ENCODE measurements at regions not wholly inside any gene's neighbourhood (a gene's known extent, or its start where the extent isn't known, plus 50 kb on each side); places are given as distances from the start of the nearest gene placed in this dataset.
"Not testable (repeated sequence)": the region's sequence is repeated elsewhere in the genome, so short reads cannot be mapped to it uniquely, and the experiment has no call there.

- DNase-seq: not testable (repeated sequence)
Measured at GRCh38 chr12:89053817-89054216, 298.5 kb downstream of the DUSP6 start.

- DNase-seq: no peak
Measured at GRCh38 chr12:89051065-89051677, 301.1 kb downstream of the DUSP6 start.

- no peak for DNase-seq
Measured at GRCh38 chr12:89047856-89048418, 304.4 kb downstream of the DUSP6 start.

- DNase-seq: no peak
Measured at GRCh38 chr12:89041078-89041477, 311.2 kb downstream of the DUSP6 start.

GRCh38 chr12:89040146-89040964 is 311.9 kb downstream of the DUSP6 start:
- peak; percentile 86 for DNase-seq

- DNase-seq: peak; percentile 60
Measured at GRCh38 chr12:89038831-89039512, 313.3 kb downstream of the DUSP6 start.

- no peak for DNase-seq
Measured at GRCh38 chr12:89033062-89033461, 319.2 kb downstream of the DUSP6 start.

GRCh38 chr12:89029961-89030360 is 322.3 kb downstream of the DUSP6 start:
- no peak for DNase-seq

- no peak for DNase-seq
Measured at GRCh38 chr12:89024580-89024979, 327.7 kb downstream of the DUSP6 start.

- no peak for DNase-seq
Measured at GRCh38 chr12:89023936-89024335, 328.4 kb downstream of the DUSP6 start.

- no peak for DNase-seq
Measured at GRCh38 chr12:89020689-89021088, 331.6 kb downstream of the DUSP6 start.

GRCh38 chr12:89020121-89020480 is 332.2 kb downstream of the DUSP6 start:
- no peak for DNase-seq

- peak; percentile 75 for DNase-seq
Measured at GRCh38 chr12:89019439-89020120, 332.7 kb downstream of the DUSP6 start.

GRCh38 chr12:89016970-89017778 is 335.1 kb downstream of the DUSP6 start:
- DNase-seq: peak; percentile 35

- no peak for DNase-seq
Measured at GRCh38 chr12:89015419-89015818, 336.9 kb downstream of the DUSP6 start.

GRCh38 chr12:88998421-88998820 is 353.9 kb downstream of the DUSP6 start:
- DNase-seq: no peak

- DNase-seq: no peak
Measured at GRCh38 chr12:88996200-88996788, 356.0 kb downstream of the DUSP6 start.

- DNase-seq: no peak
Measured at GRCh38 chr12:88994971-88995370, 357.3 kb downstream of the DUSP6 start.

GRCh38 chr12:88994537-88994936 is 357.8 kb downstream of the DUSP6 start:
- DNase-seq: no peak

- DNase-seq: no peak
Measured at GRCh38 chr12:88993651-88994050, 358.6 kb downstream of the DUSP6 start.

- no peak for DNase-seq
Measured at GRCh38 chr12:88986056-88986455, 366.2 kb downstream of the DUSP6 start.

GRCh38 chr12:88985631-88986030 is 366.7 kb downstream of the DUSP6 start:
- no peak for DNase-seq

Measured in stimulated activated CD8-positive, alpha-beta memory T cell treated with anti-CD3 and anti-CD28 coated beads, Interleukin-4, amount 100 ng/mL, for 48 hours (primary cell).